ENCODE measurements at regions not wholly inside any gene's neighbourhood (a gene's known extent, or its start where the extent isn't known, plus 50 kb on each side); places are given as distances from the start of the nearest gene placed in this dataset.

DNA sequence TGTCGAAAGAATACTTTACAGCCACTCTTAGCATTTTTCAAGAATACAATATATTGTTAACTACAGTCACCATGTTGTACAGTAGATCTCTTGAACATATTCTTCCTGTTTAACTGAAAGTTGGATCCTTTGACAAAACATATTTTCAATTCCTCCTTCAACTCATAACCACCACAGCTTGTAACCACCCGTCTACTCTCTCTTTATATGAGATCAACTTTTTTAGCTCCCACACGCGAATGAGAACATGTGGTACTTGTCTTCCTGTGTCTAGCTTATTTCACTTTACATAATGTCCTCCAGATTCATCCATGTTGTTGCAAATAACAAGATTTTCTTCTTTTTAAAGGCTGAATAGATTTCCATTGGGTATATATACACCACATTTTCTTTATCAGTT is 338.3 kb upstream of the IGFBP7 start:
- DNase-seq, result no peak

GRCh38 chr4:57446266-57446665 is 336.1 kb upstream of the IGFBP7 start:
- DNase-seq, result no peak

DNA sequence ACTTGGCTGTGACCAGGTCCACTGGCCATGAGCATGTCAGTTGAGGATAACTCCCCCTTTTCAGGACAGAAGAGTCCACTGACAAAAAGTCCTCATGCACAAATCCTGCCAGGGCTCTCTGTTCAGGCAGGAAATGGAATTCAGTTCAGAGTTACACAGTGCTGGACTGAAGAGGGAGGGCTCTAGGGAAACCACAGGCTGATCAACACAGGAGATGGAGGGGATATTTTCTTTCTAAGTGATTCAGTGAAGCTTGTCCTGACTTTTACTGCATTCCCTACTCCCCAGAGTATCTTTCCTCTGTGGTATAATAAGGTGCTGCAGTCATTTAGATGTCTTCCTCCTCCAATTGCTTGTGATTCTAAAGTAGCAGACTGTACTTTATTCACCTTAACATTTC is 335.5 kb upstream of the IGFBP7 start:
- DNase-seq, result no peak

DNA sequence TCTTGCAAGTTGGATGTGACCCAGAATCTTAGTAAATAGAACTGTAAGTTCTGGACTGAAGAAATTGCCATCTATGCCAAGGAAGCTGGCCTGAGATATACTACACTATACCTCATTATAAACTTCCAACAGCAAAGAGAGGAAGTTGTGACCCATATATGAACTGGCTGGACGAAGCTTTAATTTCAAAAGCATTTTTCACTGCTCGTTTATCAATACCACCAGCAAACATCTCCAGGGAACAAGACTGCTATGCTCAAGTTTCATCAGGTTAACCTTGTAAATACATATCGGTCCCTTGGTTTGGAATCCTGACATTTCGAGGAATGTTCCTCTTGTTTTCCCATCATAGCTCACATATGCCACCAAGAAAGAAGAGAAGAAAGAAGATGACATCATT is 334.5 kb upstream of the IGFBP7 start:
- no peak for DNase-seq

- DNase-seq, result no peak
These were observed 333.6 kb upstream of the IGFBP7 start for GRCh38 chr4:57443787-57444186.

DNA sequence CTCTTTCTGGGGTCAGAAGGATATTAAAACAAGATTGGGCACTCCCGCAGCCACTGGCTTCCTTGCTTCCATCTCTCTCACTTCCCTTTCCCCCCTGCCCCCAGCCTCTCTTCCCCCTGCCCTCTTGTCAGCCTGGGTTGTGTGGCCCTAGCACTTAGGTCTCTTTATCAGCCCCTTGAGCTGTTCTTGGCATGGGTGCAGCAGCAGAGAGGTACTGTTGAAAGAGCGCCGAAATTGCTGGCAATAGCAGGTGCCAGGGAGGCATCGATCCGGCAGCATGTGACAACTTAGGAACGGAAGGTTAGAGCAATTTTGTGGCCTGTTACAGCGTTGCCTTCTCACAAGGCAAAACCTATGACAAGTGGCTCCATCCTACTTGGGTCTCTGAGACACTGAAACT is 333.1 kb upstream of the IGFBP7 start:
- no peak for DNase-seq

GRCh38 chr4:57442831-57443291 is 332.7 kb upstream of the IGFBP7 start:
- peak; percentile 63 for DNase-seq

- no peak for DNase-seq
These were observed 332.1 kb upstream of the IGFBP7 start for GRCh38 chr4:57442241-57442640.

- no peak for DNase-seq
These were observed 327.5 kb upstream of the IGFBP7 start for GRCh38 chr4:57437649-57438048.

DNA sequence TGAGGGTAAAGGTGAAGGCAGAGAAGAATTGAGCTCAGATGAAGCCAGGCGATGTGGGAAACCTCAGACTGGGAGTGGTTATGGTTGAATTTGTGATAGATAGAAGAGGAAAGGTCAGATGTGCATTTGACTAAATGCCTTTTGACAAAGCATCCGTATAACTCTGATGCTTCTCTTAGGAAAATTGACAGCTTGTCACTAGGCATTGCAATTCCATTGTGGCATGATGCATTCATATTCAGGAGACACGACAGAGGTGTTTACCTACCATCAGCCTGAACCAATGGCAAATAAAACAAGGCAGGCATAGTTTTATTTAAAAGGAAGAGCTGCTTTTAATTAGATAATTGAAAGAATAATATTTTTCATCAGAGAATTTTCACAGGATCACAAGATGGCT is 325.1 kb upstream of the IGFBP7 start:
- no peak for DNase-seq

GRCh38 chr4:57430726-57431125 is 320.5 kb upstream of the IGFBP7 start:
- DNase-seq, result no peak

DNA sequence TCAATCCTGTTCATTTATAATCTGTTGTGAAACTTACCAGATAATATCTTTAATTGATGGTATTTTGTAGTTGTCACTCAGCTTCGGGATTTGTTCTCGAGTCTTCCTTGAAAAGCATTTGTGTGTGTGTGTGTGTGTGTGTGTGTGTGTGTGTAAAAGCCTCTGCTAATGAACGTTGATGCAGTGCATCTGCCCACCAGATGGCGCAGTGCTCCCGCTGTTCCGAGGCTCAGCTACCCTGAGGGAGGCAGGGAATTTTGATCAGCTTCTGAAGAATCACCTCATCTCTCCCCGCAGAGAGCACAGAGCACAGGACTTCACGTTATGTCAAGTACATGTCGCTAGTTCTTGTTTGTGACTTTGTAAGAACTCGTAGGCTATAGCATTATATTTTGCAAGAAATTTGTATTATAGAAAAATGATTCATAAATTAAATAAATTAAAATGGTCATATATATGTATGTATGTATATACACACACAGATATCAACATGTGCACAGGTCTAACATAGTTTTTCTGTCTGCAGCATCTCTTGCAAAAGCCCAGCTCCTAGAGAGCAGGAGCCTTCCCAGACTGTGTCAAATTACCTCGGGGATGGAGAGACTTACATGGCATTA is 316.7 kb upstream of the IGFBP7 start:
- DNase-seq, result peak; percentile 76

- no peak for DNase-seq
These were observed 315.4 kb upstream of the IGFBP7 start for GRCh38 chr4:57425610-57426009.

GRCh38 chr4:57424232-57424897 is 314.2 kb upstream of the IGFBP7 start:
- no peak for DNase-seq

- DNase-seq, result no peak
These were observed 307.9 kb upstream of the IGFBP7 start for GRCh38 chr4:57418133-57418532.

- no peak for DNase-seq
These were observed 302.3 kb upstream of the IGFBP7 start for GRCh38 chr4:57412259-57413054.

- peak; percentile 60 for DNase-seq
These were observed 300.3 kb upstream of the IGFBP7 start for GRCh38 chr4:57410331-57411052.

DNA sequence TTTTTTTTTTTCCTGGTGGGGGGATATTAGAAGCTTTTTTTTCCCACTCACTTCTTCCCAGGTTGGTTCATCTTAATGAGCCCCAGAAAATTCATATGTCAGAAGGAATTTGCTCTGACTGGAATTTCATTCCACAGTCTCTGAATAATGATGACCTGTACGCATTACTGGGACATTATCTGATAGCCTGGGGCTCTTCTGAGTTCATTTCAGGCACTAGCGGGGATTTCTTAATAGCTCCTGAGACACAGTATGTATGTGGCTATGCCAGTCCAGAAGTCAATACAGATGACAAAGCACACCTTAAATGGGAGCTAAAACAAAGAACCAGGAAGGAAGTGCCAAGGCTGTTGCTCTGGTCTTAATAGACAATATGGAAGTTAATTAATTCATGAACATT is 295.2 kb upstream of the IGFBP7 start:
- DNase-seq, result no peak

- no peak for DNase-seq
These were observed 294.3 kb upstream of the IGFBP7 start for GRCh38 chr4:57404483-57404882.

- no peak for DNase-seq
These were observed 293.4 kb upstream of the IGFBP7 start for GRCh38 chr4:57403591-57403990.

DNA sequence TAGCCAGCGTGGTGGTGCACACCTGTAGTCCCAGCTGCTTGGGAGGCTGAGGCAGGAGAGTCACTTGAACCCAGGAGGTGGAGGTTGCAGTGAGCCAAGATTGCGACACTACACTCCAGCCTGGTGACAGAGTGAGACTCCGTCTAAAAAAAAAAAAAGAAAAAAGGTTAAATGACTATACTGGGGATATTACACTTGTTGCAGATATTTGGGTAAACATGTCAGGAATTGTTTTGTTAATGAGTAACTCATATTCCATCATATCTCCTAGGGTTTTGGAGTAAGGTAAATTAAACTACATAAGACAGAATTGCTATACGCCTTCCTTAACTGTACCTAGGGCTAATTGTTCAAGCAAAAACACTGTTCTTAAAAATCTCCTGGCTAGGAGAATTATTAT is 291.4 kb upstream of the IGFBP7 start:
- no peak for DNase-seq

DNA sequence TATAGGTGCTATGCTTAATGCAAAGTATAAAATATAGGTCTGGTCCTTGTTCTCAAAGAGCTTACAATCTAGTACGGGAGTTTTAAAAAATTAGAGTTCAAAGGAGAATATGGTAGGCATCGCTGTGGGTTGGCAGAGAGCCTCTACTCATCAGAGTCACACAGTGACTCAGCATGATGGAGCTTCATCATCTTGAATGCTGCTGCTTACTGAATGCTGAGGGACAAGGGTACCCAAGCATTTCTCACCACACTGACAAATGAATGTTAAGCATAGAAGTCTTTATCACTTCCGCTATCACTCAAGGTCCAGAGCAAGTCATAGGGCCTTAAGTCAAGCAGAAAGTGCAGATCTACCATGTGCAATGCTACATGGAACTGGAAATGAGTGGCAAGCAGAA is 268.6 kb upstream of the IGFBP7 start:
- no peak for DNase-seq

- no peak for DNase-seq
These were observed 264.8 kb upstream of the IGFBP7 start for GRCh38 chr4:57374866-57375595.
